ELR (cell line): ENCODE measurements at regions not wholly inside any gene's neighbourhood (a gene's known extent, or its start where the extent isn't known, plus 50 kb on each side); places are given as distances from the start of the nearest gene placed in this dataset.
A peak's percentile ranks its signal among the peaks of the same experiment; 100 is the strongest.
"Not testable (repeated sequence)": the region's sequence is repeated elsewhere in the genome, so short reads cannot be mapped to it uniquely, and the experiment has no call there.

ENCODE experiments used
- DNase-seq: peaks from one replicate; pipeline ENCODE4 v3.0.0-alpha.2; 2015; ENCODE audit warnings: low read depth

- DNase-seq: peak; percentile 32
Observed at GRCh38 chr4:158313566-158313965, 103.3 kb downstream of the TMEM144 start.

- DNase-seq: peak; percentile 94
Observed at GRCh38 chr4:158314756-158315487, 104.6 kb downstream of the TMEM144 start.

DNA sequence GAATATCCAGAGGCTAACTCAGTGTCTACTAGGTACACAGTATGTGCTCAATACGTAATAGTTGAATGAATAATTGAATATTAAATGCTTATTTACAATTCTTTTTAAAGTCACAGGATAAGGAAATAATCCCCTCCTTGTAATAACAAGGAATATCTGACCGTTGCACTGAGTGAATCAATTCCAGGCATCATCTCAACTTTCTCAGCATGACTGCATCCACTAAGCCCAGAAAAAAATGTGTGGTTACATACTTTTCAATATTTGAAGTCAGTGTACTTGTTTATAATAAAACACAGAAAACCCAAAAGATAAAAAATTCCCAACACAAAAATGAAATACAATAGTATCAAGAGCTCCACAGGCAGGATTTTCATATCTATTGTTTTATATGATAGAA lies 105.4 kb downstream of the TMEM144 start:
- DNase-seq: peak; percentile 68

DNA sequence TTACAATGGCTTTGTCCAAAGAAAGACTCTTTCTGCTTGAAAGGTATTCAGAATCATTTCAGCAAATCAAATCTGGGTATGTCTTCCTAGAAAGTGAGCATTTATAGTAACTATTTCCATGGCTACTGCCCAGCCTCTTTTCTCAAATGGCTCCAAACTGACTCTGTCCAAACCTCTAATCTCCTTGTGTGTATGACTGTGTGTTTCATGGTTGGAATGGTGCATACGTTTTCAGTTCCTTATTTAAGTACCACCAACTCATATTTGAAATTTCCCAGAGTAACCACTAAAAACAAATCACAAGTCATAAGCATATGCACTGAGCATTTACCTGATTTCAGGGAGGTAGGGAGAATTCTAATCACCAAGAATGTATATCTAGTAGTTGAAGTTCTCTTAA lies 106.0 kb downstream of the TMEM144 start:
- no peak for DNase-seq

GRCh38 chr4:158319880-158320279 lies 109.6 kb downstream of the TMEM144 start:
- no peak for DNase-seq

DNA sequence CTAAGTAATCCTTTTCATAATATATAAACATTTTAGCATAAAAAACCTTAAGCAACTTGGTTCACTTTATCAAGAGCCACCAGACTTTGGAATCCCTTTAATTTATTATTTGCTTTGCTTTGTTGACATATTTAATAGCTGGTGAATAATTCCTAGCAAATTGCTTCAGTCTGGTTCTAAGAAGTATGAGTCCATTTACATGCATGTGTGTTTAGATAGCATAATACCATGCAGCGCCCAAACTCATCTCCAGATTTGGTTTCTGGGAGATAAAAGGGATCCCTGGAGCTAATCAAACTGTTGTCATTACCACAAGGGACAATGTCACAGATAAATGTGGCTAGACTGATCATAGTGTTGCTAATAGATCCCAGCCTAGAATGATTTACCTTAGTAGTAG lies 111.8 kb downstream of the TMEM144 start:
- no peak for DNase-seq

- no peak for DNase-seq
Observed at GRCh38 chr4:158327525-158327924, 117.2 kb downstream of the TMEM144 start.

GRCh38 chr4:158331863-158332262 lies 121.6 kb downstream of the TMEM144 start:
- DNase-seq: no peak

- no peak for DNase-seq
Observed at GRCh38 chr4:158333820-158334219, 123.5 kb downstream of the TMEM144 start.

DNA sequence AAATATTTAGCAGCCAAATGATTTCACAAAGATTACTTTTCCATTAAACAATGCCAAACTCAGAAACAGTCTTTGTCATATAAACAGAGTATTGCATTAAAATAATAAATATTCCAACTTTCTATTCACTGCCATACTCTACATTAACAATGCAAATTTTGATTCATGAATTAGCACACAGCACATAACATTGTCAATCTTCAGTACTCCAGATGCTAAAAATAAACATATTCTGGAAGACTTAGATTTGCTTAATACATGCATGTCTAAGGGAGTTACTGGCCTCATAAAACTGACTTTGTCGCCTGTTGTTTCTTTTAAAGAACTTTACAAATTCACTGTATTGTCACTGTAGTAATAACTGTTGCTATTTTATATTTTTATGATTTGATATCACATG lies 131.6 kb downstream of the TMEM144 start:
- no peak for DNase-seq

- no peak for DNase-seq
Observed at GRCh38 chr4:158346576-158346975, 136.3 kb downstream of the TMEM144 start.

GRCh38 chr4:158347556-158347955 lies 137.3 kb downstream of the TMEM144 start:
- DNase-seq: no peak

- DNase-seq: no peak
Observed at GRCh38 chr4:158350161-158350560, 139.9 kb downstream of the TMEM144 start.

GRCh38 chr4:158353541-158354304 lies 143.4 kb downstream of the TMEM144 start:
- DNase-seq: no peak

GRCh38 chr4:158356301-158356700 lies 146.0 kb downstream of the TMEM144 start:
- DNase-seq: no peak

DNA sequence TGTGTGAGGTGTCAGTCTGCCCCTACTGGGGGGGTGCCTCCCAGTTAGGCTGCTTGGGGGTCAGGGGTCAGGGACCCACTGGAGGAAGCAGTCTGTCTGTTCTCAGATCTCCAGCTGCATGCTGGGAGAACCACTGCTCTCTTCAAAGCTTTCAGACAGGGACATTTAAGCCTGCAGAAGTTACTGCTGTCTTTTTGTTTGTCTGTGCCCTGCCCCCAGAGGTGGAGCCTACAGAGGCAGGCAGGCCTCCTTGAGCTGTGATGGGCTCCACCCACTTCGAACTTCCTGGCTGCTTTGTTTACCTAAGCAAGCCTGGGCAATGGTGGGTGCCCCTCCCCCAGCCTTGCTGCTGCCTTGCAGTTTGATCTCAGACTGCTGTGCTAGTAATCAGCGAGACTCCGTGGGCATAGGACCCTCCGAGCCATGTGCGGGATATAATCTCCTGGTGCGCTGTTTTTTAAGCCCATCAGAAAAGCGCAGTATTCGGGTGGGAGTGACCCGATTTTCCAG lies 153.7 kb upstream of the RXFP1 start:
- DNase-seq: not testable (repeated sequence)

DNA sequence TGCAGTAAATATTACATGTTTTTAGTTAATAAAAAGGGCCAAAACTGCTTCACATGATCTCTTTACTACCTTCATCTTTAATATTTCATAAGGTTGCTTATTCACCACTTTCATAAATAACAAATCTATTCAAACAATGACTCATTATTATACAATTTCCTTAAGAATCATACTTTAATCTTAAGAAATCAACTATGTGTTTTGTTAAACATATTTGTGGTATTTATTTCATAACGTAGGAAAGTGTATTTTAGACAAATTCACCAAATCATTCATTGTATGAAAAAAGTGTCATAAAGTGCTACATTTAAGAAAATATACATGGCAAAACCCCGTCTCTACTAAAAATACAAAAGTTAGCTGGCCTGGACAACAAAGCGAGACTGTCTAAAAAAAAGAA lies 150.5 kb upstream of the RXFP1 start:
- DNase-seq: peak; percentile 70

- no peak for DNase-seq
Observed at GRCh38 chr4:158374318-158374717, 147.4 kb upstream of the RXFP1 start.

DNA sequence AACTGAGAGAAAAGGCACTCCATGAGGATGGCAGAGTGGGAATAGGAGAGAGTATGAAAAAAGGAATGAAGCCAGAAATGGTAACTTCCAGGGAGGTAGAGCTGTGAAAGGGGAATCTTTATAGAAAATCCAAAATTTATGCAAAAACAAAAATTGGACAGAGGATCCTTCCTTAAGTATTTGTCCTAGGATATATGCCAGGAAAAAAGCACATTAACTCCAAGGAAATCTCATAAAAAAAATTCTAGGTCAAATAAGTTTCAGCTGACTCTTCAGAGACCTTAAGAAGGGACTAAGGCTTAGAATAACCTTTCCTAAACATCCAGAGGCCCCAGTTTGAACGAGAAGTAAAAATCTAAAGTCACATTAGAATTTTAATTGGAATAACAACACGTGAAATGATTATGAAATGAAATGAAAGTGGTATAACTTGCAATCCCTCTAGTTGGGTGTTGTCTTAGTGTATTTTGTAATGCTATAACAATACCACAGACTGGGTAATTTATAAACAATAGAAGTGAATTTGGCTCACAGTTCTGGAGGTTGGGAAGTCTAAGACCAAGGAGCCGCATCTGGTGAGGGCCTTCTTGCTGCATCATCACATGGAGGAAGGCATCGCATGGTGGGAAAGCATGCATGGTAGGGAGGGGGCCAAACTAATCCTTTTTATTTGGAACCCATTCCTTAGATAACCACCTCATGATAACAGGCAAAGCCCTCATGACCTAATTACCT lies 145.4 kb upstream of the RXFP1 start:
- no peak for DNase-seq

GRCh38 chr4:158384414-158384813 lies 137.3 kb upstream of the RXFP1 start:
- DNase-seq: no peak

- no peak for DNase-seq
Observed at GRCh38 chr4:158395343-158395742, 126.3 kb upstream of the RXFP1 start.

DNA sequence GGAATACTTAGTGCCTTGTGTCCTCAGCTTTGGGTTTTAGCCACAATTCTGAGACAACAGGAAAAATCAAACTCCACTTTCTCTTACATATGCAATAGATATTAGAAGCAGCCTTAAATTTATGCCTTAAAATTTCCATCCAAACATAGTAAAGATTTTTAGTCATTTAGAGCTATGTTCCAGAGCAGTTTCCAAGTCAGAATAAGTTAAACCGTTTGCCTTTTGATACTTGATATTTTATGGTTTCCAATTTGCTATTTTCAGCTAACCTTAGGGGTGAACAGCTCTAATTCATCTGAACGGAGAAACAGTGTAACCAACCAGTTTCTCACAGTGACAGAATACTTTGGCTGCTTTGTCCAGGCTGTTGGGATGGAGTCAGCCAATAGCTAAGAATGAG lies 125.8 kb upstream of the RXFP1 start:
- DNase-seq: no peak

- no peak for DNase-seq
Observed at GRCh38 chr4:158397781-158398180, 123.9 kb upstream of the RXFP1 start.
